ENCODE measurements at regions not wholly inside any gene's neighbourhood (a gene's known extent, or its start where the extent isn't known, plus 50 kb on each side); places are given as distances from the start of the nearest gene placed in this dataset.
"Not testable (repeated sequence)": the region's sequence is repeated elsewhere in the genome, so short reads cannot be mapped to it uniquely, and the experiment has no call there.

GRCh38 chrY:3391508-3391907, 187.4 kb upstream of the TGIF2LY start:
- ATAC-seq, result not testable (repeated sequence)

GRCh38 chrY:3404241-3404640, 174.6 kb upstream of the TGIF2LY start:
- ATAC-seq, result not testable (repeated sequence)

- not testable (repeated sequence) for ATAC-seq
Measured at GRCh38 chrY:3405585-3405984, 173.3 kb upstream of the TGIF2LY start.

GRCh38 chrY:3406896-3407452, 171.9 kb upstream of the TGIF2LY start:
- ATAC-seq, result not testable (repeated sequence)

GRCh38 chrY:3410322-3410892, 168.5 kb upstream of the TGIF2LY start:
- not testable (repeated sequence) for ATAC-seq
